ENCODE measurements at regions not wholly inside any gene's neighbourhood (a gene's known extent, or its start where the extent isn't known, plus 50 kb on each side); places are given as distances from the start of the nearest gene placed in this dataset.

GRCh38 chr4:123102897-123103471 is 180.6 kb upstream of the NUDT6 start:
- peak overlapping the region; percentile 70 for H3K27ac Mint-ChIP-seq
- H3K36me3 Mint-ChIP-seq = peaks cover 6% of the 10 kb centered on the region
- no peak for DNase-seq (ENCODE audit: low spot score in 2 of 2, unreplicated experiment in 2 of 2)
- TF ChIP-seq CTCF (IDR thresholded peaks at IDR 0.05; ENCODE audit: unreplicated experiment) = peak; percentile 74
- H3K9me3 Mint-ChIP-seq = peaks cover 4% of the 10 kb centered on the region
- no peak overlapping the region for H3K4me3 Mint-ChIP-seq
- peaks cover 52% of the 10 kb centered on the region for H3K4me1 Mint-ChIP-seq
- no peaks in the 10 kb centered on the region for H3K27me3 Mint-ChIP-seq (ENCODE audit: low read depth)

GRCh38 chr4:123104310-123105025 is 182.1 kb upstream of the NUDT6 start:
- no peak overlapping the region for H3K4me3 Mint-ChIP-seq
- H3K36me3 Mint-ChIP-seq = no peaks in the 10 kb centered on the region
- H3K27ac Mint-ChIP-seq = peak overlapping the region; percentile 76
- no peaks in the 10 kb centered on the region for H3K27me3 Mint-ChIP-seq (ENCODE audit: low read depth)
- no peak for TF ChIP-seq CTCF (IDR thresholded peaks at IDR 0.05; ENCODE audit: unreplicated experiment)
- peaks cover 52% of the 10 kb centered on the region for H3K4me1 Mint-ChIP-seq
- H3K9me3 Mint-ChIP-seq = no peaks in the 10 kb centered on the region
- no peak for DNase-seq (ENCODE audit: low spot score in 2 of 2, unreplicated experiment in 2 of 2)

GRCh38 chr4:123105026-123105420 is 182.6 kb upstream of the NUDT6 start:
- H3K4me3 Mint-ChIP-seq = no peak overlapping the region
- H3K36me3 Mint-ChIP-seq = no peaks in the 10 kb centered on the region
- H3K27ac Mint-ChIP-seq = peak overlapping the region; percentile 76
- peaks cover 52% of the 10 kb centered on the region for H3K4me1 Mint-ChIP-seq
- H3K9me3 Mint-ChIP-seq = no peaks in the 10 kb centered on the region
- TF ChIP-seq CTCF (IDR thresholded peaks at IDR 0.05; ENCODE audit: unreplicated experiment) = no peak
- no peaks in the 10 kb centered on the region for H3K27me3 Mint-ChIP-seq (ENCODE audit: low read depth)
- DNase-seq (ENCODE audit: low spot score in 2 of 2, unreplicated experiment in 2 of 2) = no peak

GRCh38 chr4:123106747-123107146 is 184.3 kb upstream of the NUDT6 start:
- Mint-ChIP-seq H3K27me3 (ENCODE audit: low read depth) (no peaks in the 10 kb centered on the region), H3K4me3 (no peak overlapping the region), H3K4me1 (peaks cover 45% of the 10 kb centered on the region), H3K36me3 (no peaks in the 10 kb centered on the region), H3K9me3 (no peaks in the 10 kb centered on the region), H3K27ac (no peak overlapping the region)
- TF ChIP-seq CTCF (IDR thresholded peaks at IDR 0.05; ENCODE audit: unreplicated experiment) = no peak
- DNase-seq (ENCODE audit: low spot score in 2 of 2, unreplicated experiment in 2 of 2) = no peak

- Mint-ChIP-seq H3K4me1 (peaks cover 38% of the 10 kb centered on the region), H3K36me3 (no peaks in the 10 kb centered on the region), H3K4me3 (no peak overlapping the region)
These were observed 185.3 kb upstream of the NUDT6 start for GRCh38 chr4:123107444-123108252.

More at GRCh38 chr4:123107444-123108252, 185.3 kb upstream of the NUDT6 start:
- H3K27me3 Mint-ChIP-seq (ENCODE audit: low read depth) = no peaks in the 10 kb centered on the region
- no peak overlapping the region for H3K27ac Mint-ChIP-seq
- no peak for DNase-seq (ENCODE audit: low spot score in 2 of 2, unreplicated experiment in 2 of 2)
- H3K9me3 Mint-ChIP-seq = no peaks in the 10 kb centered on the region
- no peak for TF ChIP-seq CTCF (IDR thresholded peaks at IDR 0.05; ENCODE audit: unreplicated experiment)

Measured in mesothelial cell of epicardium (in vitro differentiated cells).